PC-3 (cell line): ENCODE measurements at regions not wholly inside any gene's neighbourhood (a gene's known extent, or its start where the extent isn't known, plus 50 kb on each side); places are given as distances from the start of the nearest gene placed in this dataset.

Experiments
- ATAC-seq: fragments of 200-7000 bp; cut with Tn5 transposase; 2 replicates; pipeline ENCODE4 v1.9.1; 2020; ENCODE audit warnings: mild to moderate bottlenecking, moderate library complexity
- BruUV-seq: library from RNA; stranded (reverse); fragments of 400-500 nt; replicated peaks from 2 replicates; lab custom pipeline; 2021; lab: Mats Ljungman, UMichigan
- CTCF ChIA-PET: fragments of 300-600 bp; sonication (Branson Sonifier 250); formaldehyde crosslinking; loops from one replicate; lab custom pipeline; 2022; ENCODE audit warnings: antibody characterized with exemption; lab: Charles Lee
- POLR2A ChIA-PET: fragments of 300-600 bp; sonication (Branson Sonifier 250); formaldehyde crosslinking; loops from one replicate; lab custom pipeline; 2022; ENCODE audit warnings: antibody characterized with exemption; ENCODE audit not compliant: unreplicated experiment; lab: Charles Lee
- DNase-seq: peaks from one replicate; pipeline ENCODE4 v3.0.0-alpha.2; 2015
- H2AFZ ChIP-seq: fragments of 300-600 bp; sonication (generic); 2 replicates; pipeline ENCODE4 v1.6.0; 2016; ENCODE audit warnings: antibody characterized with exemption, low read length
- H3F3A ChIP-seq: fragments of 300-600 bp; sonication (generic); one replicate; pipeline ENCODE4 v1.6.0; 2017; ENCODE audit warnings: antibody characterized with exemption, low read length, control low read depth, mild to moderate bottlenecking; ENCODE audit not compliant: unreplicated experiment
- H3K27ac ChIP-seq: fragments of 300-600 bp; sonication (generic); 2 replicates; pipeline ENCODE4 v1.5.1; 2016; ENCODE audit warnings: mild to moderate bottlenecking, low read length
- H3K27me3 ChIP-seq: fragments of 300-600 bp; sonication (generic); 2 replicates; pipeline ENCODE4 v1.6.1; 2016; ENCODE audit warnings: low read length, mixed read lengths
- H3K36me3 ChIP-seq: fragments of 300-600 bp; sonication (generic); 2 replicates; pipeline ENCODE4 v1.6.1; 2016; ENCODE audit warnings: low read depth, mixed run types, low read length, mixed read lengths
- H3K4me1 ChIP-seq: fragments of 300-600 bp; sonication (generic); 2 replicates; pipeline ENCODE4 v1.5.1; 2016; ENCODE audit warnings: low read length; ENCODE audit not compliant: insufficient read depth
- H3K4me2 ChIP-seq: fragments of 300-600 bp; sonication (generic); 2 replicates; pipeline ENCODE4 v1.6.0; 2016; ENCODE audit warnings: low read length
- H3K4me3 ChIP-seq: fragments of 300-600 bp; sonication (generic); 2 replicates; pipeline ENCODE4 v1.5.1; 2016; ENCODE audit warnings: mild to moderate bottlenecking, low read length, mixed read lengths
- H3K79me2 ChIP-seq: fragments of 300-600 bp; sonication (generic); 2 replicates; pipeline ENCODE4 v1.6.1; 2017; ENCODE audit warnings: low read length, mixed read lengths
- H3K9ac ChIP-seq: fragments of 300-600 bp; sonication (generic); 2 replicates; pipeline ENCODE4 v1.6.0; 2016; ENCODE audit warnings: mild to moderate bottlenecking, low read length
- H3K9me2 ChIP-seq: fragments of 300-600 bp; sonication (generic); replicated peaks from 2 replicates; pipeline ENCODE4 v1.6.1; 2016; ENCODE audit warnings: mixed run types, low read length, mixed read lengths
- H3K9me3 ChIP-seq: fragments of 300-600 bp; sonication (generic); 2 replicates; pipeline ENCODE4 v1.6.1; 2016; ENCODE audit warnings: low read length, mixed read lengths
- H4K20me1 ChIP-seq: fragments of 300-600 bp; sonication (generic); 2 replicates; pipeline ENCODE4 v1.6.1; 2016; ENCODE audit warnings: low read length, mixed read lengths
- EZH2 ChIP-seq: fragments of 300-600 bp; sonication (generic); IDR thresholded peaks from one replicate; pipeline ENCODE4 v1.6.1; 2017; ENCODE audit warnings: antibody characterized with exemption, mild to moderate bottlenecking, low read length; ENCODE audit not compliant: unreplicated experiment
- EZH2phosphoT487 ChIP-seq: fragments of 300-600 bp; sonication (generic); IDR thresholded peaks from 2 replicates; pipeline ENCODE4 v1.6.1; 2018; ENCODE audit warnings: mild to moderate bottlenecking, antibody characterized with exemption, low read length, borderline replicate concordance
- intact Hi-C: fragments of 100-400 bp; cut with micrococcal nuclease; formaldehyde crosslinking; loops from 2 replicates; pipeline ENCODE4 v1.9.0; 2023
- TF ChIP-seq, protein P1 (sequence below): fragments of 300-600 bp; sonication (generic); conservative IDR thresholded peaks from 2 replicates; pipeline ENCODE4 v1.5.1; 2017; ENCODE audit warnings: antibody characterized with exemption, low read depth, mild to moderate bottlenecking, low read length

DNA sequence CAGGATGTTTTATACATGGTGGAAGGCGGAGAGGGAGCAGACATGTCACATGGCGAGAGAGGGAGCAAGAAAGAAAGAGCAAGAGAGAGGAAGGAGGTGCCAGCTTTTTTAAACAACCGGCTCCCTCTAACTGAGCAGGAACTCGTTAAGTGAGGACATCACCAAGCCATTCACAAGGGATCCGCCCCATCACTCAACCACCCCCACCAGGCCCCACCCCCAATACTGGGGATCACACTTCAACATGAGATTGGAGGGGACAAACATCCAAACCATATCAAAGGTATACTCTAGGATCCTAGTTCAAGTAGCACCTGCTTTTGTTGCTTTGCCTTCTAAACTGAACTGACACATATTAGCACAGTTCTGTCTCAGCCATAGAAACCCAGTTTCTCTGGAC, 141.9 kb upstream of the KLF14 start:
- H3K27ac ChIP-seq = no peak overlapping the region
- H3K9me3 ChIP-seq = no peaks in the 10 kb centered on the region
- peaks cover 19% of the 10 kb centered on the region for H3K4me1 ChIP-seq
- no peaks in the 10 kb centered on the region for H3K27me3 ChIP-seq
- ChIA-PET CTCF (interaction anchor here (1.4 kb wide), 1 partner anchor 21 kb away, joined by 5 read pairs; no protein-coding TSS in a partner anchor), POLR2A (no interaction called here)
- DNase-seq (no peak), ATAC-seq (no peak)
- H3F3A ChIP-seq = peaks cover 45% of the 10 kb centered on the region
- no peak overlapping the region for H3K4me3 ChIP-seq
- peaks cover 20% of the 10 kb centered on the region; the same call in 1 of the 2 replicates for H3K79me2 ChIP-seq
- H3K9ac ChIP-seq = no peak overlapping the region
- peaks cover 45% of the 10 kb centered on the region for H3K36me3 ChIP-seq
- intact Hi-C loops = loop anchor here (1.0 kb wide), 1 partner anchor 164 kb away; no protein-coding TSS in a partner anchor
- H3K9me2 ChIP-seq = no peaks in the 10 kb centered on the region
- H2AFZ ChIP-seq = no peak overlapping the region
- TF ChIP-seq EZH2phosphoT487 (no peak), EZH2 (no peak)
- TF ChIP-seq, protein P1, sequence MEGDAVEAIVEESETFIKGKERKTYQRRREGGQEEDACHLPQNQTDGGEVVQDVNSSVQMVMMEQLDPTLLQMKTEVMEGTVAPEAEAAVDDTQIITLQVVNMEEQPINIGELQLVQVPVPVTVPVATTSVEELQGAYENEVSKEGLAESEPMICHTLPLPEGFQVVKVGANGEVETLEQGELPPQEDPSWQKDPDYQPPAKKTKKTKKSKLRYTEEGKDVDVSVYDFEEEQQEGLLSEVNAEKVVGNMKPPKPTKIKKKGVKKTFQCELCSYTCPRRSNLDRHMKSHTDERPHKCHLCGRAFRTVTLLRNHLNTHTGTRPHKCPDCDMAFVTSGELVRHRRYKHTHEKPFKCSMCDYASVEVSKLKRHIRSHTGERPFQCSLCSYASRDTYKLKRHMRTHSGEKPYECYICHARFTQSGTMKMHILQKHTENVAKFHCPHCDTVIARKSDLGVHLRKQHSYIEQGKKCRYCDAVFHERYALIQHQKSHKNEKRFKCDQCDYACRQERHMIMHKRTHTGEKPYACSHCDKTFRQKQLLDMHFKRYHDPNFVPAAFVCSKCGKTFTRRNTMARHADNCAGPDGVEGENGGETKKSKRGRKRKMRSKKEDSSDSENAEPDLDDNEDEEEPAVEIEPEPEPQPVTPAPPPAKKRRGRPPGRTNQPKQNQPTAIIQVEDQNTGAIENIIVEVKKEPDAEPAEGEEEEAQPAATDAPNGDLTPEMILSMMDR = no peak
- no TSS peak for BruUV-seq
- no peak overlapping the region for H3K4me2 ChIP-seq
- H4K20me1 ChIP-seq = peaks cover 7% of the 10 kb centered on the region

DNA sequence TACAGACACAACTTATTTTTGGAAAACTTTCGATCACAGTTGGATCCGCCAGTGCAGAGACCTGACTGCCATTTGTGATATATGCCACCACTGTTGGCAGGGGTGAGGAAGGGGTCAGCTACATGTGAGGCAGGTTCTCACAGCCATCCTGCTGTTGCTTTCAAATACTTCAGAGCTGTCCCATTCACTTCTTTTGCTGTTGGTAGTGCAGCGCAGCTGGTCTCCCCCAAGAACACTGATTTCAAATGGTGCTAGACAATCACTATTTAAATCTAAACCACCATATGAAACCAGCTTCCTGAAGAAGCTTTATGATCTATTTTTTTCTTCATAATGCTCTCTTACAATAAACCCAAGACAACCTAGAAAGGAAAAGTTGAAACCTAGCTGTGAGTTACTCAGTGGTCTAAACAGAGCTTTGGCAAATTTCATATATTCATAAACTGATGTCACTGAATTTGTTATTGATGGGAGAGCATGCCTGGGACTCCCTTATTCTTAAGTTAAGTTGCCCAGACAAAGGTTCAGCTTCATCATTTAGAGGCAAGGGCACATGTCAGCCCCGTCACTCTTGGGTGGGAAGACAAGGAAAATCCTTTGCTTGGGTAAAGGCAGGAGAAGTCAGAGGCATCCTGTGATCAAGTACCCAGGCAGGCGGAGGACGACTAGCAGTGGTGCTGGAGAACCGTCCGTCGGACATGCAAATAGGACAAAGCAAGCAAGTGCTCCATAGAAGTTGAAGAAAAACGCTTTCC, 143.4 kb upstream of the KLF14 start:
- no peak overlapping the region for H3K4me3 ChIP-seq
- H2AFZ ChIP-seq = no peak overlapping the region
- no peak overlapping the region for H3K27ac ChIP-seq
- ATAC-seq (no peak), DNase-seq (no peak)
- no peak overlapping the region for H3K4me2 ChIP-seq
- H3K79me2 ChIP-seq = peaks cover 34% of the 10 kb centered on the region
- H3K36me3 ChIP-seq = peaks cover 61% of the 10 kb centered on the region
- H4K20me1 ChIP-seq = peaks cover 12% of the 10 kb centered on the region
- peaks cover 48% of the 10 kb centered on the region for H3F3A ChIP-seq
- intact Hi-C loops = no loop called here
- H3K27me3 ChIP-seq = no peaks in the 10 kb centered on the region
- peaks cover 12% of the 10 kb centered on the region for H3K4me1 ChIP-seq
- no peaks in the 10 kb centered on the region for H3K9me3 ChIP-seq
- TF ChIP-seq EZH2phosphoT487 (no peak), EZH2 (no peak)
- TF ChIP-seq, protein P1 = no peak
- BruUV-seq = no TSS peak
- no peaks in the 10 kb centered on the region for H3K9me2 ChIP-seq
- ChIA-PET CTCF (no interaction called here), POLR2A (no interaction called here)
- no peak overlapping the region for H3K9ac ChIP-seq

DNA sequence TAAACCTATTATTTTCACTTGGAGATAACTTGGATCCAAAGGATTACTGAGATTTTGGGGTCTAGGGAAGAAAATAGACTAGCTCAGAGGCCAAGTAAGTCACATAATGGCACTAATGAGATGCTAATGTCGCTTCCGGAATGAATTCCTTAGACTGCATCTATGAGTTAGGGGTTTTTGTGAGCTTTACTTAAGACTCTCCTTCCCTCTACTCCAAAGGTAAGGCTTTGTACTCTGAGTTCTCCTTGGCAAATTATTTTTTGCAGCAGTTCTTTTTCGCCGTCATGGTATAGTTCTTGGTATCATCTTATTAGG, 143.9 kb upstream of the KLF14 start:
- ATAC-seq (no peak), DNase-seq (no peak)
- ChIA-PET POLR2A (no interaction called here), CTCF (interaction anchor here (0.6 kb wide), 1 partner anchor 163 kb away, joined by 3 read pairs; no protein-coding TSS in a partner anchor)
- Histone ChIP-seq H2AFZ (no peak overlapping the region), H3K9ac (no peak overlapping the region), H3K27me3 (no peaks in the 10 kb centered on the region), H4K20me1 (peaks cover 12% of the 10 kb centered on the region), H3K4me1 (peaks cover 12% of the 10 kb centered on the region), H3K9me2 (no peaks in the 10 kb centered on the region), H3K27ac (no peak overlapping the region), H3K4me2 (no peak overlapping the region), H3F3A (peaks cover 48% of the 10 kb centered on the region), H3K36me3 (peaks cover 66% of the 10 kb centered on the region), H3K79me2 (peaks cover 39% of the 10 kb centered on the region), H3K9me3 (no peaks in the 10 kb centered on the region), H3K4me3 (no peak overlapping the region)
- intact Hi-C loops = no loop called here
- BruUV-seq = no TSS peak
- TF ChIP-seq, protein P1 = no peak
- no peak for TF ChIP-seq EZH2
